Mucosa of descending colon (tissue), 3 donors: ENCODE measurements at regions not wholly inside any gene's neighbourhood (a gene's known extent, or its start where the extent isn't known, plus 50 kb on each side); places are given as distances from the start of the nearest gene placed in this dataset.

Source experiments
- ATAC-seq: fragments of 200-7000 bp; cut with Tn5 transposase; one replicate; pipeline ENCODE4 v1.9.1; 2020; ENCODE audit warnings: mild to moderate bottlenecking, moderate library complexity
- DNase-seq, 3 donors: peaks; one replicate each; pipeline ENCODE4 v3.0.0-alpha.2; 2020
- H3K36me3 ChIP-seq: fragments of 200-600 bp; one replicate; pipeline ENCODE4 v1.8.0; 2021; ENCODE audit warnings: low read depth, mild to moderate bottlenecking
- H3K4me1 ChIP-seq: fragments of 200-600 bp; one replicate; pipeline ENCODE4 v1.8.0; 2021; ENCODE audit warnings: low read depth, mild to moderate bottlenecking
- H3K4me3 ChIP-seq: fragments of 200-600 bp; one replicate; pipeline ENCODE4 v1.8.0; 2021; ENCODE audit warnings: mild to moderate bottlenecking
- H3K9me3 ChIP-seq: fragments of 200-600 bp; one replicate; pipeline ENCODE4 v1.8.0; 2021; ENCODE audit warnings: mild to moderate bottlenecking
- CTCF ChIP-seq: fragments of 200-600 bp; IDR thresholded peaks from one replicate; pipeline ENCODE4 v1.8.0; 2022; ENCODE audit warnings: antibody characterized with exemption, mild to moderate bottlenecking
- intact Hi-C, 2 donors: fragments of 100-400 bp; cut with DNase I in 1 of 2; cut with micrococcal nuclease in 1 of 2; formaldehyde crosslinking; loops; one replicate each; pipeline versions ENCODE4 v1.11.0 to v1.11.1; 2022; cut with DNase I, micrococcal nuclease
- donor health status: DM: no; HTN: no; CAD: no; lungs with moderate emphysema.
- donor health status: DM: no; HTN: no; CAD: no.
- donor health status: DM: no; HTN: yes; CAD: no.

- no peak for DNase-seq
- ATAC-seq = peak; percentile 33
- H3K4me3 ChIP-seq = no peak overlapping the region
- H3K4me1 ChIP-seq = no peaks in the 10 kb centered on the region
- H3K36me3 ChIP-seq = no peaks in the 10 kb centered on the region
- intact Hi-C loops = no loop called here
- no peak for TF ChIP-seq CTCF
- H3K9me3 ChIP-seq = no peaks in the 10 kb centered on the region
Measured at GRCh38 chr11:18844753-18845367, 53.3 kb upstream of the PTPN5 start.
